Endodermal cell (in vitro differentiated cells): ENCODE measurements at regions not wholly inside any gene's neighbourhood (a gene's known extent, or its start where the extent isn't known, plus 50 kb on each side); places are given as distances from the start of the nearest gene placed in this dataset.
"Not testable (repeated sequence)": the region's sequence is repeated elsewhere in the genome, so short reads cannot be mapped to it uniquely, and the experiment has no call there.

ENCODE experiments used
- DNase-seq: peaks from one replicate; pipeline ENCODE4 v3.0.0-alpha.2; 2017
- H3K27ac ChIP-seq: 2 replicates; pipeline ENCODE4 v1.5.1; 2013; ENCODE audit warnings: mild to moderate bottlenecking, low read depth, low read length, moderate library complexity
- H3K27me3 ChIP-seq: 2 replicates; pipeline ENCODE4 v1.6.1; 2013; ENCODE audit warnings: mild to moderate bottlenecking, low read length, moderate library complexity; ENCODE audit not compliant: insufficient read depth, control insufficient read depth, poor library complexity, severe bottlenecking
- H3K36me3 ChIP-seq: 2 replicates; pipeline ENCODE4 v1.7.0; 2013; ENCODE audit warnings: mild to moderate bottlenecking, low read length, moderate library complexity; ENCODE audit not compliant: control insufficient read depth, insufficient read depth
- H3K4me1 ChIP-seq: one replicate; pipeline ENCODE4 v1.7.0; 2013; ENCODE audit warnings: low read length; ENCODE audit not compliant: control insufficient read depth, insufficient read depth
- H3K4me3 ChIP-seq: 2 replicates; pipeline ENCODE4 v1.5.1; 2013; ENCODE audit warnings: mild to moderate bottlenecking, low read length, moderate library complexity
- H3K9ac ChIP-seq: 2 replicates; pipeline ENCODE4 v1.6.1; 2013; ENCODE audit warnings: mild to moderate bottlenecking, low read length, moderate library complexity; ENCODE audit not compliant: poor library complexity, severe bottlenecking; ENCODE audit errors: extremely low read depth
- H3K9me3 ChIP-seq: 2 replicates; pipeline ENCODE4 v1.6.1; 2013; ENCODE audit warnings: mild to moderate bottlenecking, low read length, moderate library complexity; ENCODE audit not compliant: control insufficient read depth
- H3K27ac Mint-ChIP-seq: 2 replicates; pipeline ENCODE4 v1.8.0; 2020; ENCODE audit warnings: mixed read lengths
- H3K27me3 Mint-ChIP-seq: 2 replicates; pipeline ENCODE4 v1.8.0; 2021; ENCODE audit warnings: mild to moderate bottlenecking, mixed read lengths; ENCODE audit not compliant: insufficient read depth
- H3K36me3 Mint-ChIP-seq: 2 replicates; pipeline ENCODE4 v1.8.0; 2020; ENCODE audit warnings: low read depth, mixed read lengths
- H3K4me1 Mint-ChIP-seq: 2 replicates; pipeline ENCODE4 v1.8.0; 2020; ENCODE audit warnings: mixed read lengths
- H3K4me3 Mint-ChIP-seq: 2 replicates; pipeline ENCODE4 v1.8.0; 2020; ENCODE audit warnings: mild to moderate bottlenecking, moderate library complexity, mixed read lengths
- H3K9me3 Mint-ChIP-seq: 2 replicates; pipeline ENCODE4 v1.8.0; 2020; ENCODE audit warnings: mild to moderate bottlenecking, mixed read lengths
- CTCF ChIP-seq: fragments of 200-600 bp; sonication (generic); conservative IDR thresholded peaks from 2 replicates; pipeline ENCODE4 v1.5.0; 2021; ENCODE audit warnings: antibody characterized with exemption, mild to moderate bottlenecking
- WGBS, 2 experiments: methylation state at CpG; one replicate each; pipeline versions ENCODE4 v1.1.5 to v1.1.7; 2013; ENCODE audit warnings: missing lambda C conversion rate in 2 of 2, mixed read lengths in 1 of 2; ENCODE audit not compliant: insufficient coverage in 1 of 2, insufficient read length in 1 of 2; 5-methylcytosine and 5-hydroxymethylcytosine counted together

- no peak overlapping the region for H3K9ac ChIP-seq
- no peaks in the 10 kb centered on the region for H3K36me3 ChIP-seq
- WGBS, 2 experiments = 78 to 91% methylated on average over 4 of the region's 4 CpGs
- H3K9me3 ChIP-seq = no peaks in the 10 kb centered on the region
- peaks cover 11% of the 10 kb centered on the region for H3K4me1 Mint-ChIP-seq
- H3K4me1 ChIP-seq = no peaks in the 10 kb centered on the region
- H3K27me3 Mint-ChIP-seq = peaks cover 5% of the 10 kb centered on the region
- H3K4me3 Mint-ChIP-seq = no peak overlapping the region
- H3K27ac Mint-ChIP-seq = no peak overlapping the region
- TF ChIP-seq CTCF = no peak
- peaks cover 4% of the 10 kb centered on the region for H3K27me3 ChIP-seq
- H3K36me3 Mint-ChIP-seq = no peaks in the 10 kb centered on the region
- no peak overlapping the region for H3K4me3 ChIP-seq
- H3K27ac ChIP-seq = no peak overlapping the region
- no peaks in the 10 kb centered on the region for H3K9me3 Mint-ChIP-seq
- DNase-seq = no peak
These were observed 63.2 kb upstream of the SFSWAP start for GRCh38 chr12:131647667-131648066.

DNA sequence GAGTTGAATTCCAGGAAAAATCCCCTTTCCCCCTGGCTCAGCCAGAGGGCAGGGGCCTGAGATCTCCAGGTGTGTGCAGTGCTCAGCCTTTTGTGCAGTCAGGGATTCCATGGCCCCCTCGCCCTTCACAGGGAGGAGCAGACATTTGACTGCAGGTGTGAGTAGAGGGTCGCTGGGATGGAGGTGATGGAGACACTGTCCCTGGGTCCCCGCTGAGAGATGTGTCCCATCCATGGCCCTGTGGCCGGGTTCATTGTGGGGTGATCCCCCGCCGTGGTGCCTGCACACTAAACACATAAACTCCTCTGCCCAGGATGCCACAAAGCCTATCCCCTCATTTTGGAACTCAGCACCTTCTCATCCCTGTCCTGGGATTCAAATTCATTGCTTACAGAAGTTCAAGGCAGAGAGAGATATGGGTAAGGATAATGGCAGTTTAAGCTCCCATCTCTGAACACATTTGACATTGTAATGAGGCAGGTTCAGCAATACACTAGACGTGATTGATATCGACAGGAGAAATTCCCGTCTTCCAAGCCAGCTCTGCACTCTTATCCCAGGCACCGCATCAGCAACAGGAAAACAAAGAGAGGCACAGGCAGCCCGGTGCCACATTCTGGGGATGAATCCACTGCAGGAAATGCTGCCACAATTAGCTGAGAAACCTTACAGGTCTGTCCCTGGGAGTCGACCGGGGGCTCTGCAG lies 55.3 kb upstream of the SFSWAP start:
- 93% methylated on average over 3 of the region's 13 CpGs; no CpG with 5 or more reads in 1 of the 2 experiments for WGBS, 2 experiments
- H3K27ac ChIP-seq, H3K27ac Mint-ChIP-seq, H3K27me3 ChIP-seq, H3K4me3 Mint-ChIP-seq, H3K9me3 ChIP-seq, H3K4me3 ChIP-seq, H3K36me3 ChIP-seq, H3K9me3 Mint-ChIP-seq, H3K36me3 Mint-ChIP-seq, H3K4me1 ChIP-seq, H3K9ac ChIP-seq, H3K4me1 Mint-ChIP-seq: not testable (repeated sequence)
- DNase-seq = peak; percentile 20
- H3K27me3 Mint-ChIP-seq = peaks cover 16% of the 10 kb centered on the region

GRCh38 chr12:131656796-131657195 lies 54.1 kb upstream of the SFSWAP start:
- not testable (repeated sequence) for H3K9me3 ChIP-seq, H3K36me3 Mint-ChIP-seq, H3K4me1 Mint-ChIP-seq, H3K4me3 Mint-ChIP-seq, H3K4me3 ChIP-seq, H3K4me1 ChIP-seq, H3K27me3 ChIP-seq, H3K27ac Mint-ChIP-seq, DNase-seq, H3K27ac ChIP-seq, H3K9ac ChIP-seq, H3K9me3 Mint-ChIP-seq, H3K36me3 ChIP-seq
- 100% methylated on average over 2 of the region's 5 CpGs; no CpG with 5 or more reads in 1 of the 2 experiments for WGBS, 2 experiments
- H3K27me3 Mint-ChIP-seq = peaks cover 16% of the 10 kb centered on the region

DNA sequence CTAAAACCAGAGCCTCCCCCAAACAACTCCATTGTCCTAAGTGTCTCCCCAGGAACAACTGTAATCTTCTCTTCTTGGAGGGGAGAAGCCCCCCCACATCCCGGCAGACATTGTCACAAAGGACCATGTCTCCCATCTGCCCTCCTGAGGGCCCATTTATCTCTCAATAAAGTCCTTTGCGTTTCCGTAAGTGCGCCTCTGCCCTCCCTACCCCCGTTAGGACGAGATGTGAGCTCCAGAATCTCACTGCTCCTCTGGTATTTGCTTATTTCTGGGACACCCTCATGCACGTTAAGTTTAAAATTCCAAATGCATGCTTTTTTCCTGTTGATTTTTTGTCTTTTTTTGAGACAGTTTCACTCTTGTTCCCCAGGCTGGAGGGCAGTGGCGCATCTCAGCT lies 52.3 kb upstream of the SFSWAP start:
- not testable (repeated sequence) for H3K9me3 ChIP-seq, H3K4me1 Mint-ChIP-seq, H3K4me3 Mint-ChIP-seq, H3K9me3 Mint-ChIP-seq, H3K4me3 ChIP-seq, H3K36me3 ChIP-seq, H3K36me3 Mint-ChIP-seq, H3K27ac ChIP-seq, H3K4me1 ChIP-seq, H3K27me3 ChIP-seq, DNase-seq, H3K27ac Mint-ChIP-seq, H3K9ac ChIP-seq
- 90 to 93% methylated on average over 3 to 5 of the region's 8 CpGs for WGBS, 2 experiments
- peaks cover 18% of the 10 kb centered on the region for H3K27me3 Mint-ChIP-seq

DNA sequence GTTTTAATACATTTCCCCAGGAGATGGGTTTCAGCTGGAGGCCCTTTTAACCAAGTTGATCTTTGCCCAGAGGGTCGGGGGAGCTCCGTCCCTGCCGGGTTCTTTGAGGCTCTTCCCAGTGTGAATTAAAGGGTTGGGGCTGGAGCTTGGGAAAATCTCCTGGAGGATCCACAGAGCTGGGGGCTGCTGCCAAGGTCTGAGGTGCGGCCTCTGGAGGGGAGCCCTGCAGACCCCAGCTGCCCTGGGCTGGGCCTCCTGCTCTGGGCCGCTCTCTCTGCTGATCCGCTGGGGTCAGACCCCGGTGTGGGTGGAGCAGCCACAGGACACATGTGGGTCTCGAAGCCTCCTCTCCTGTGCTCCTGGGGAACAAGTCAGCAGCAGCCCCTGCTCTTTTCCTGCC lies 51.4 kb upstream of the SFSWAP start:
- 91% methylated on average over 4 of the region's 8 CpGs; no CpG with 5 or more reads in 1 of the 2 experiments for WGBS, 2 experiments
- not testable (repeated sequence) for H3K4me3 ChIP-seq, H3K9me3 ChIP-seq, H3K4me1 ChIP-seq, H3K4me3 Mint-ChIP-seq, H3K9me3 Mint-ChIP-seq, H3K4me1 Mint-ChIP-seq, H3K27ac Mint-ChIP-seq, H3K9ac ChIP-seq, H3K36me3 ChIP-seq, H3K27me3 ChIP-seq, H3K27ac ChIP-seq, H3K36me3 Mint-ChIP-seq
- DNase-seq = peak; percentile 23
- peaks cover 16% of the 10 kb centered on the region for H3K27me3 Mint-ChIP-seq

DNA sequence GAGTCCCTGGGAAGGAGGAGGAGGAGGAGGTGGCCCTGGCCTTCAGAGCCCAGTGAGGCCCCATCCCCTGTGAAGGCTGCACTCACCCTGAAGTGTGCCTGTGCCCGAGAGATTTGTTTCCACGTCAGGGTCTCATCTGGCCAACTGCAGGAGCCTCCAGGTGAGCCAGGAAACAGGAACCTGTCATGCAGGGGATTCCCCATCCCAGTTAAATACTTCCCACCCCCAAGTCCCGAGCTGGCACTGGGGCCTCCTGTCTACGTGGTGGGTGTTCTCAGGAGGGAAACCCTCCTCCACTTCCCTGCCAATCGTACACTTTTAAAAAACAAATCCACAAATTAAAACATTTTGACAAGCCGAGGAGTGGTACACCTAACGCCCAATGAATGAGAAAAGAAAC lies 50.9 kb upstream of the SFSWAP start:
- not testable (repeated sequence) for H3K4me1 Mint-ChIP-seq, H3K9me3 ChIP-seq, H3K36me3 ChIP-seq, H3K27ac ChIP-seq, H3K9me3 Mint-ChIP-seq, H3K27ac Mint-ChIP-seq, H3K4me3 Mint-ChIP-seq, H3K4me1 ChIP-seq, H3K36me3 Mint-ChIP-seq, H3K4me3 ChIP-seq, H3K9ac ChIP-seq, H3K27me3 ChIP-seq
- peak; percentile 35 for DNase-seq
- 92% methylated on average over 2 to 7 of the region's 7 CpGs for WGBS, 2 experiments
- peaks cover 16% of the 10 kb centered on the region for H3K27me3 Mint-ChIP-seq
